AG09309 (cell line): ENCODE measurements at regions not wholly inside any gene's neighbourhood (a gene's known extent, or its start where the extent isn't known, plus 50 kb on each side); places are given as distances from the start of the nearest gene placed in this dataset.

ENCODE experiments used
- DNase-seq: peaks from one replicate; pipeline ENCODE4 v3.0.0-alpha.2; 2010; ENCODE audit warnings: low read depth
- H3K4me3 ChIP-seq: 2 replicates; pipeline ENCODE4 v1.5.1; 2011; ENCODE audit warnings: mild to moderate bottlenecking, low read depth, low read length, moderate library complexity; ENCODE audit not compliant: control insufficient read depth
- TF ChIP-seq, protein P1 (sequence below): IDR thresholded peaks from 2 replicates; pipeline ENCODE4 v1.5.1; 2011; ENCODE audit warnings: mild to moderate bottlenecking, low read depth, low read length, inconsistent platforms; ENCODE audit not compliant: insufficient read depth, control insufficient read depth; ENCODE audit errors: missing control alignments

DNA sequence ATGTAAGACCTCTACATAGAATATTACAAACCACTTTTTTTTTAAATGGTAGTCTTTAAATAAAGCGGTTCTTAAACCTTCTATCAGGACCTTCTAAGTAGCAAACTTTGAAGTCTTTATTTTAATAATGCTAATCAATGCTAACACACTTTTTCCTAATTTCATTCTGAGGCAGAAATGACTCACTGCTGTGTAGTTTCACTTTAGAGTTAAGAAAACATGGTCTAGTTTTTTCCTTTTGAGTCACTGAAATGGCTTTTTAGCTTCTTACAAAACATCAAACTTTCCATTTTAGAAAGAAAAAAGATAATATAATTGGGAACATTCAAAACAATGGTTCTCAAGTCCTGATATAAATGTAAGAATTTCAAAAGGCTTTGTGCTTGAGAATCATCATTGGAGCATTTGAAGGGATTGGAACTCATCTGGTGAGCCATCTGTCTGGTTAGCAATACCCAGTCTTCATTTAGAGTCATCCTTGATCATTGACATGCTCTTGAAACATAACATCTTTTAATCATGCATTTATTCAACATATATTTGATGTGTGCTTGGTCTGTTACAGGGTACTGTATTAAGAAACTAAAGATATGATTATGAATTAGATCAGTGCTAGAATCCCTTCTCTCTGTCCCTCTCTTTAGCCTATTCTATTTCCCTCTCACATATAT lies 258.3 kb upstream of the MON1B start:
- H3K4me3 ChIP-seq, result no peak overlapping the region
- TF ChIP-seq, protein P1, sequence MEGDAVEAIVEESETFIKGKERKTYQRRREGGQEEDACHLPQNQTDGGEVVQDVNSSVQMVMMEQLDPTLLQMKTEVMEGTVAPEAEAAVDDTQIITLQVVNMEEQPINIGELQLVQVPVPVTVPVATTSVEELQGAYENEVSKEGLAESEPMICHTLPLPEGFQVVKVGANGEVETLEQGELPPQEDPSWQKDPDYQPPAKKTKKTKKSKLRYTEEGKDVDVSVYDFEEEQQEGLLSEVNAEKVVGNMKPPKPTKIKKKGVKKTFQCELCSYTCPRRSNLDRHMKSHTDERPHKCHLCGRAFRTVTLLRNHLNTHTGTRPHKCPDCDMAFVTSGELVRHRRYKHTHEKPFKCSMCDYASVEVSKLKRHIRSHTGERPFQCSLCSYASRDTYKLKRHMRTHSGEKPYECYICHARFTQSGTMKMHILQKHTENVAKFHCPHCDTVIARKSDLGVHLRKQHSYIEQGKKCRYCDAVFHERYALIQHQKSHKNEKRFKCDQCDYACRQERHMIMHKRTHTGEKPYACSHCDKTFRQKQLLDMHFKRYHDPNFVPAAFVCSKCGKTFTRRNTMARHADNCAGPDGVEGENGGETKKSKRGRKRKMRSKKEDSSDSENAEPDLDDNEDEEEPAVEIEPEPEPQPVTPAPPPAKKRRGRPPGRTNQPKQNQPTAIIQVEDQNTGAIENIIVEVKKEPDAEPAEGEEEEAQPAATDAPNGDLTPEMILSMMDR, result no peak
- no peak for DNase-seq

DNA sequence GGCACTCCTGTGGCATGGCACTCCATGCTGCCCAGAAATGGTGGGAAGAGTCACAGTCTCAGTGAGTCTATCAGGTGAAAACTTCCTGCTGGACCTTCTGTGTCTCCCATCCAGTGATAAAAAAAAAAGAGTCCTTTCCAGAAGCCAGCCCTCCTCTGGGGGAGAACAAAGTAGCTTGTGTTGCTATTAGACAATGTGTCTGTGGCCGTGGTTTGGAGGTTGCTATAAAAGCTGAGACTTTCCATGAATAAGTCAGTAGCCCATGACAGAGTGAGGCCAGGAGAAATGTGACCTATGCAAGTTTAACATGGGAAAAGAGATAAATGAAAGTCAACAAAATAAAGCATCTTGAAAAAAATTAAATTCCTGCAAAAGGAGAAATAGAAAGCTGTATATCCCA lies 250.7 kb upstream of the MON1B start:
- no peak for DNase-seq
- TF ChIP-seq, protein P1, result no peak
- H3K4me3 ChIP-seq, result no peak overlapping the region

DNA sequence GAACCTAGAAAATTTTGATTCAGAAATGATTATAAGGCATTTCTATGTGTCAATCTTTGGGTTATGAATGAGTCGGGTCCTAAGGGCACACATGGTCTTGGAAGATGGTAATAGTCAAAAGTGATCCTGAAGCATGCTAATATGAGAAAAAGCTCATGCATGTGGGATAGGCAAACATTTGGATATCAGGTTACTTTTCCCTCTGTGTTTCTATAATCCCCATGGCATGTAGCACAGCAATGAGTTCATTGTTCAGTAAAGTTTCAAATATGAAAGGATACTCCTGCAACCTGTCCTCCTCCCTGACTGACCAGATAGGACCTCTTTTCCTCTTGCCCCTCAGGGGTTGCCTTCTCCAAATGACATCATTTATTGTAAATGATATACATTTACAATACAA lies 249.9 kb upstream of the MON1B start:
- H3K4me3 ChIP-seq, result no peak overlapping the region
- no peak for DNase-seq
- TF ChIP-seq, protein P1, result no peak

DNA sequence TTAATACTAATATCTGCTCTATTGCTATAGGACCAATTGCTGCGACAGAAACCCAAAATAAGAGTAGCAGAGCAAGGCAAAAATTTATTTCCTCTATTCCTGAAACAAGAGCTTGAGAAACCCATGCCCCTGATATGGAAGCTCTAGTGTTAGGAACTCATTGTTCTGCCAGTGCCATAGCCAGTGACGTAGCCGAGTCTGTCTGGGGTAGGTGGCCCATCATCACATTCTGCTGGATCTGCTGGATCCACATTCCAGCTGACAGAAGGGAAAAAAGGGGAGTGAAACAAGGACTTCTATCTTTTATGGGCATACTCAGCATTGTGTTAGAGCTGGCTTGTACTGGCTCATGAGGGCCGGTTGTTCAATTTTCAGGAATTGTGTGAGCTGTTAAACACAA lies 248.9 kb upstream of the MON1B start:
- TF ChIP-seq, protein P1, result no peak
- no peak for DNase-seq
- H3K4me3 ChIP-seq, result no peak overlapping the region

DNA sequence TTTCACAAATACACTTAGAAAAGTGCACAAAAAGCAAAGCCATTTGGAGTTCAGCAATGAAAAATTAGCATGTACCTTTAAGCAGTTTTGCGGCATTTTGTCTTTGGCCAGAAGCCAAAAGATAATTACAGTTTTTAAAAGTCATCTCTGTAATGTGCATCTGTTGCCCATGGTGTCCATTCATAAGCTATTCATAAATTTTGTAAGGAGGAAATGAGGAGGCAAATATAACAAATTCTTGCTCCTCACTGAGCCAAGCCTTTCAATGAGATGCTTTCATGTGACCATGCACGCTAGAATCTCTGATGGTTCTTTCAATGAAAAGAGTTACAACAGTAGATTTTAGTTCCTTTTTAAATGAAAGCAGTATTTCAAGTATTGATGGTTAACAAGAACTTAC lies 247.1 kb upstream of the MON1B start:
- no peak for DNase-seq
- TF ChIP-seq, protein P1, result no peak
- no peak overlapping the region for H3K4me3 ChIP-seq

DNA sequence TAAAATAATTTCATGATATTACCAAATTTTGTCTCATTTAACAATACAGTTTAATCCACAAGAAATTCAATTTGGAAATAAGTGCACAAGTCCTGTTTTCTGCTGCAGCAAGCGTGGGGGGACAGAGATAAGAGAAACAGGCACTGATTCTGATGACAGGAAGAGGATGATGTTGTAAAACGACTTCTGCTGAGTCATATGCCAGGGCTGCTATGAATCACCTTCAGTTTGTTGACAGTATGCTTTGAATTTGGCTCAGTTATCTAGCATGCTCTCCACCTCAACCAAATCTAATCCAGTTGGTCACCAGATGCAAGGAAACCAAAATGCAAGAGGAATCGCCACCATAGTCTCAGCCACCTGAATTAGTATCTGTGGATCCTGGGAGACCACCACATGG lies 244.1 kb upstream of the MON1B start:
- peak; percentile 57 for DNase-seq

More for the DNA sequence above, 244.1 kb upstream of the MON1B start:
- no peak overlapping the region for H3K4me3 ChIP-seq
- TF ChIP-seq, protein P1, result no peak
